Liver (tissue), 8 donors: ENCODE measurements at regions not wholly inside any gene's neighbourhood (a gene's known extent, or its start where the extent isn't known, plus 50 kb on each side); places are given as distances from the start of the nearest gene placed in this dataset.

Source experiments
- DNase-seq: peaks from one replicate; pipeline ENCODE4 v3.0.0-alpha.2; 2017; ENCODE audit warnings: low spot score
- H3K27ac ChIP-seq, 2 donors: one replicate each; pipeline ENCODE4 v1.7.0; 2013; ENCODE audit warnings: inconsistent platforms in 2 of 2, low read length in 2 of 2, control low read depth in 1 of 2, low read depth in 1 of 2, mild to moderate bottlenecking in 1 of 2
- H3K27me3 ChIP-seq, 4 donors: one replicate each; pipeline versions ENCODE4 v1.6.1 to v1.7.0; 2013; ENCODE audit warnings: low read length in 3 of 4, inconsistent platforms in 1 of 4, mild to moderate bottlenecking in 1 of 4, moderate library complexity in 1 of 4; ENCODE audit not compliant: control insufficient read depth in 4 of 4, insufficient read depth in 4 of 4
- H3K36me3 ChIP-seq, 4 donors: one replicate each; pipeline versions ENCODE4 v1.6.1 to v1.7.0; 2013; ENCODE audit warnings: low read length in 3 of 4, mild to moderate bottlenecking in 3 of 4, low read depth in 1 of 4, moderate library complexity in 1 of 4; ENCODE audit not compliant: control insufficient read depth in 4 of 4, insufficient read depth in 3 of 4
- H3K4me1 ChIP-seq, 4 donors: one replicate each; pipeline versions ENCODE4 v1.6.1 to v1.7.0; 2013; ENCODE audit warnings: low read length in 3 of 4, mild to moderate bottlenecking in 3 of 4, moderate library complexity in 1 of 4; ENCODE audit not compliant: control insufficient read depth in 4 of 4, insufficient read depth in 4 of 4
- H3K4me3 ChIP-seq, 3 donors: one replicate each; pipeline versions ENCODE4 v1.6.1 to v1.7.0; 2013; ENCODE audit warnings: low read length in 3 of 3, control low read depth in 1 of 3, low read depth in 1 of 3, mild to moderate bottlenecking in 1 of 3
- H3K9ac ChIP-seq, 2 donors: one replicate each; pipeline ENCODE4 v1.7.0; 2013; ENCODE audit warnings: low read length in 2 of 2, mild to moderate bottlenecking in 2 of 2, moderate library complexity in 2 of 2, control low read depth in 1 of 2, low read depth in 1 of 2
- H3K9me3 ChIP-seq, 4 donors: one replicate each; pipeline versions ENCODE4 v1.6.1 to v1.7.0; 2013; ENCODE audit warnings: low read length in 3 of 4; ENCODE audit not compliant: control insufficient read depth in 4 of 4
- EGR1 ChIP-seq, 2 donors: IDR thresholded peaks; 2 replicates each; pipeline ENCODE4 v1.6.1; 2016 to 2018; ENCODE audit warnings: antibody characterized with exemption in 2 of 2, low read depth in 2 of 2
- FOXA1 ChIP-seq: IDR thresholded peaks from 2 replicates; pipeline ENCODE4 v1.6.1; 2016; ENCODE audit warnings: antibody characterized with exemption
- FOXA2 ChIP-seq: IDR thresholded peaks from 2 replicates; pipeline ENCODE4 v1.6.1; 2016; ENCODE audit warnings: antibody characterized with exemption
- GABPA ChIP-seq, 2 donors: IDR thresholded peaks in 1 of 2; conservative IDR thresholded peaks in 1 of 2; 2 replicates each; pipeline ENCODE4 v1.6.1; 2016; ENCODE audit warnings: antibody characterized with exemption in 2 of 2, mild to moderate bottlenecking in 1 of 2, moderate library complexity in 1 of 2
- HNF4A ChIP-seq, 2 donors: conservative IDR thresholded peaks; 2 replicates each; pipeline ENCODE4 v1.6.1; 2016; ENCODE audit warnings: antibody characterized with exemption in 2 of 2, mild to moderate bottlenecking in 2 of 2
- HNF4G ChIP-seq: IDR thresholded peaks from 2 replicates; pipeline ENCODE4 v1.6.1; 2016; ENCODE audit warnings: antibody characterized with exemption
- JUND ChIP-seq, 2 donors: IDR thresholded peaks; 2 replicates each; pipeline ENCODE4 v1.6.1; 2016; ENCODE audit warnings: antibody characterized with exemption in 2 of 2
- REST ChIP-seq: IDR thresholded peaks from 2 replicates; pipeline ENCODE4 v1.6.1; 2016; ENCODE audit warnings: antibody characterized with exemption, mild to moderate bottlenecking
- RXRA ChIP-seq, 2 donors: IDR thresholded peaks; 2 replicates each; pipeline ENCODE4 v1.6.1; 2017 to 2018; ENCODE audit warnings: antibody characterized with exemption in 2 of 2, mild to moderate bottlenecking in 1 of 2
- SP1 ChIP-seq: IDR thresholded peaks from 2 replicates; pipeline ENCODE4 v1.6.1; 2018; ENCODE audit warnings: antibody characterized with exemption, mild to moderate bottlenecking
- TAF1 ChIP-seq: conservative IDR thresholded peaks from 2 replicates; pipeline ENCODE4 v1.6.1; 2016; ENCODE audit warnings: antibody characterized with exemption, mild to moderate bottlenecking
- YY1 ChIP-seq: IDR thresholded peaks from 2 replicates; pipeline ENCODE4 v1.6.1; 2016; ENCODE audit warnings: antibody characterized with exemption, mild to moderate bottlenecking
- ZBTB33 ChIP-seq: IDR thresholded peaks from 2 replicates; pipeline ENCODE4 v1.6.1; 2016; ENCODE audit warnings: antibody characterized with exemption
- WGBS: extraction: QIAGEN DNeasy Blood & Tissue Kit; methylation state at CpG from one replicate; pipeline ENCODE4 v1.1.7; 2013; 5-methylcytosine and 5-hydroxymethylcytosine counted together
- TF ChIP-seq, protein P1 (sequence below): IDR thresholded peaks from 2 replicates; pipeline ENCODE4 v1.6.1; 2016; ENCODE audit warnings: antibody characterized with exemption
- TF ChIP-seq, protein P2 (sequence below): fragments of 150-350 bp; IDR thresholded peaks from 2 replicates; pipeline ENCODE4 v1.5.1; 2017; ENCODE audit warnings: improper control_type of control experiment, low read depth, low read length; ENCODE audit not compliant: missing input control
- donor health status: healthy.
- donor health status: healthy.
- donor health status: healthy.
- donor health status: healthy.
- donor health status: healthy.

- Histone ChIP-seq H3K4me1 (peaks cover 0 to 8% (median 0%) of the 10 kb centered on the region in 4 donors), H3K27ac (no peak overlapping the region), H3K9me3 (no peaks in the 10 kb centered on the region), H3K27me3 (no peaks in the 10 kb centered on the region), H3K9ac (no peak overlapping the region), H3K4me3 (no peak overlapping the region), H3K36me3 (no peaks in the 10 kb centered on the region)
- DNase-seq, result no peak
- TF ChIP-seq HNF4A (conservative IDR thresholded peaks at IDR 0.05) (no peak), ZBTB33 (no peak), TAF1 (no peak), RXRA (IDR thresholded peaks at IDR 0.05) (no peak), FOXA2 (no peak), FOXA1 (no peak), REST (no peak), HNF4G (no peak), EGR1 (IDR thresholded peaks at IDR 0.05; ENCODE audit: low read depth in 2 of 2) (no peak), JUND (IDR thresholded peaks at IDR 0.05) (no peak)
- TF ChIP-seq, protein P1, sequence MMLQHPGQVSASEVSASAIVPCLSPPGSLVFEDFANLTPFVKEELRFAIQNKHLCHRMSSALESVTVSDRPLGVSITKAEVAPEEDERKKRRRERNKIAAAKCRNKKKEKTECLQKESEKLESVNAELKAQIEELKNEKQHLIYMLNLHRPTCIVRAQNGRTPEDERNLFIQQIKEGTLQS, result no peak
- TF ChIP-seq, protein P2, sequence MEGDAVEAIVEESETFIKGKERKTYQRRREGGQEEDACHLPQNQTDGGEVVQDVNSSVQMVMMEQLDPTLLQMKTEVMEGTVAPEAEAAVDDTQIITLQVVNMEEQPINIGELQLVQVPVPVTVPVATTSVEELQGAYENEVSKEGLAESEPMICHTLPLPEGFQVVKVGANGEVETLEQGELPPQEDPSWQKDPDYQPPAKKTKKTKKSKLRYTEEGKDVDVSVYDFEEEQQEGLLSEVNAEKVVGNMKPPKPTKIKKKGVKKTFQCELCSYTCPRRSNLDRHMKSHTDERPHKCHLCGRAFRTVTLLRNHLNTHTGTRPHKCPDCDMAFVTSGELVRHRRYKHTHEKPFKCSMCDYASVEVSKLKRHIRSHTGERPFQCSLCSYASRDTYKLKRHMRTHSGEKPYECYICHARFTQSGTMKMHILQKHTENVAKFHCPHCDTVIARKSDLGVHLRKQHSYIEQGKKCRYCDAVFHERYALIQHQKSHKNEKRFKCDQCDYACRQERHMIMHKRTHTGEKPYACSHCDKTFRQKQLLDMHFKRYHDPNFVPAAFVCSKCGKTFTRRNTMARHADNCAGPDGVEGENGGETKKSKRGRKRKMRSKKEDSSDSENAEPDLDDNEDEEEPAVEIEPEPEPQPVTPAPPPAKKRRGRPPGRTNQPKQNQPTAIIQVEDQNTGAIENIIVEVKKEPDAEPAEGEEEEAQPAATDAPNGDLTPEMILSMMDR, result no peak
- 92% methylated on average over 1 of the region's 1 CpG for WGBS
Measured at GRCh38 chr1:172720339-172720738, 61.4 kb downstream of the FASLG start.

GRCh38 chr1:172723251-172723650 lies 64.3 kb downstream of the FASLG start:
- TF ChIP-seq TAF1, result no peak
- TF ChIP-seq JUND (IDR thresholded peaks at IDR 0.05), result no peak
- no peak for TF ChIP-seq YY1
- TF ChIP-seq, protein P2, result no peak
- no peak for TF ChIP-seq SP1
- TF ChIP-seq HNF4A (conservative IDR thresholded peaks at IDR 0.05), result no peak
- no peak for TF ChIP-seq REST
- TF ChIP-seq HNF4G, result no peak
- TF ChIP-seq RXRA (IDR thresholded peaks at IDR 0.05), result no peak
- TF ChIP-seq FOXA2, result no peak
- no peak for TF ChIP-seq GABPA (IDR thresholded peaks at IDR 0.05 in 1 of 2, conservative IDR thresholded peaks at IDR 0.05 in 1 of 2)
- DNase-seq, result no peak
- peaks cover 0 to 2% (median 0%) of the 10 kb centered on the region in 4 donors for H3K4me1 ChIP-seq
- H3K4me3 ChIP-seq, result no peak overlapping the region
- peaks cover 0 to 1% (median 0%) of the 10 kb centered on the region in 4 donors for H3K9me3 ChIP-seq
- H3K9ac ChIP-seq, result no peak overlapping the region
- H3K36me3 ChIP-seq, result no peaks in the 10 kb centered on the region
- no peaks in the 10 kb centered on the region for H3K27me3 ChIP-seq
- WGBS, result 82% methylated on average over 1 of the region's 1 CpG
- no peak overlapping the region for H3K27ac ChIP-seq
